ENCODE measurements at regions not wholly inside any gene's neighbourhood (a gene's known extent, or its start where the extent isn't known, plus 50 kb on each side); places are given as distances from the start of the nearest gene placed in this dataset.

DNA sequence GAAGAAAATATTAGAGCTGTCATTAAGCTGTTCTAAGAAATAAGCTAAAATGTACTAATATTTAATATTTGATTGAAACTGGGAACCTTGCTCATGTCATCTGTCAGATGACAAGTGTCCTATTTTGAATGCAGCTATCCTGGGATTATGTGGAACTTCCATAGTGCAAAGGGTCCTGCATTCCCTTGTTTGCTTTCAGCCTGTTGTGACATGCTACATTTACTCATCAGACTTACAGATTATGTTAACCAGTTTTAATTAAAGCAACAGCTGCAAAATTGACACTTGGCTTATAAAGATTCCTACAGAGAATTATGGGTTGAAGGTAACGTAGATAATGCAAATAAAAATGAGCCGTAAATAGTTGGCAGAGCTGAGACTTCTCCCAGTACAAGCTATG lies 458.4 kb upstream of the RGS6 start:
- Histone ChIP-seq H3K27me3 (ENCODE audit: insufficient read depth, low read length) (no peaks in the 10 kb centered on the region), H3K4me3 (ENCODE audit: low read depth, low read length) (no peak overlapping the region), H3K4me1 (ENCODE audit: control insufficient read depth, insufficient read depth, low read length, unreplicated experiment) (peaks cover 52% of the 10 kb centered on the region), H2AFZ (ENCODE audit: low read length, unreplicated experiment) (no peak overlapping the region), H3K27ac (ENCODE audit: low read depth, low read length) (no peak overlapping the region), H3K79me2 (ENCODE audit: control insufficient read depth, insufficient read depth, low read length, unreplicated experiment) (peaks cover 70% of the 10 kb centered on the region), H3K36me3 (ENCODE audit: insufficient read depth, low read length) (no peaks in the 10 kb centered on the region)

DNA sequence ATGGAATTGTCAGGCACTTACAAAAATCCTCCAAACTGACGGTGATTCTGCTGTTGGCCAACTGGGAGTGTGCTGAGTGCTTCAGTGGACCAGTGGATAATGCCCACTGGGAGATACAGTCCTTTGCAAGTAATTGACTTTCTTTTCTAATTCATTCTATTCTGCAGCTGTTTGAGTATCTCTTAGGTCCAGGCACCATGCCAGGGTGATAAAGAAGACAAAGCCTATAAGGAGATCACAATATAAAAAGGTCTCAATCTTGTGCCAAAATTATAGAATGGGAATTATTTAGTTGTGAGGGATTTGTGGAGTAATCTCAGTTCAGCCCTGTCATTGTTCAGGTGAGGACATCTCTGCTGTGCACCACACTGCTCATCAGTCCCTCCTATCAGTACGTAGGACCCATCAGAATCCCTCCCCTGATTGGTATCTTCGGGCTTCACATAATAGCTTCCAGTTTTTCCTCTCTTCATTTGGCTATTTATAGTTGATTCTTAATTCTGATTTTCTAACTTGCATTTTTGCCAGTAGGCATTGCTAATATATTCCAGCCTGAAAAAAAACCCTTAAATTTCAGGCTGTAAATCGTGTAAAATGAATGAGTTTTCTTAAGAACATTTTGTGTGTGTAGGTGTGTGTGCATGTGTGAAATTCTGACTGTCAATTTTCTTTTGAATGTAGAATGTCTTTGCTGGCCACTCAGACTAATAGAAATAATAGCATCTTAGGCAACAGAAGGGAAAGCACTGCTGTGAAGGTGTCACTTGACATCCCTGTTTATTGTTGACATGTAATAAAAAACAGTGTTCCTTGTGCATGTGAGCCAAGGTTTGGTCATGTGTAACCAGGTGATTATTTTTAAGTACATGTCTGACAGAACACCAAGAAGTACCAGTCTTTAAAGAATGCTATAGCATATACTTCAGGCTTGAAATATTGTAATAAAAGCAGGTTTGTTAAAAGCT lies 457.6 kb upstream of the RGS6 start:
- H2AFZ ChIP-seq (ENCODE audit: low read length, unreplicated experiment): no peak overlapping the region
- H3K79me2 ChIP-seq (ENCODE audit: control insufficient read depth, insufficient read depth, low read length, unreplicated experiment): peaks cover 70% of the 10 kb centered on the region
- H3K4me1 ChIP-seq (ENCODE audit: control insufficient read depth, insufficient read depth, low read length, unreplicated experiment): peaks cover 55% of the 10 kb centered on the region
- no peak overlapping the region for H3K4me3 ChIP-seq (ENCODE audit: low read depth, low read length)
- no peaks in the 10 kb centered on the region for H3K36me3 ChIP-seq (ENCODE audit: insufficient read depth, low read length)
- no peak overlapping the region for H3K27ac ChIP-seq (ENCODE audit: low read depth, low read length)
- no peaks in the 10 kb centered on the region for H3K27me3 ChIP-seq (ENCODE audit: insufficient read depth, low read length)

DNA sequence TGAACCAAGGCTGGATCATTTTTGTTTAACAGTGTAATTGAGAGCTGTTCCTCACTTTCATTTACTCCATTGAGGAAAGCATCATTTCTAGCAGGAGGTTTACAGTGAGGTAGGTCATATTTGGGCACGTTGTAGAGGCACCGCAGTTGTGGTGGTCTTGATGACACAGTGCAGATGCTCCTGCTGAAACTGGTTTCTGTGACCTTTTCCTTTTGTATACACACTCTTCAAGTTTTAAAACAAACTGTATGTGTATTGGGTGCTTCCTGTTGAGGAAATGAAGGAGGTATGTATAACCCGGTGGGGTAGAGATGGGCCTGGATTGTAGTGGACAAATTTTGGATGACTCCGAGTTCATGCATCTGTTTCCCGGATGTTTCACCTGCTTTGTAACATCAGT lies 456.3 kb upstream of the RGS6 start:
- H3K4me1 ChIP-seq (ENCODE audit: control insufficient read depth, insufficient read depth, low read length, unreplicated experiment): peaks cover 55% of the 10 kb centered on the region
- no peaks in the 10 kb centered on the region for H3K36me3 ChIP-seq (ENCODE audit: insufficient read depth, low read length)
- no peaks in the 10 kb centered on the region for H3K27me3 ChIP-seq (ENCODE audit: insufficient read depth, low read length)
- H3K4me3 ChIP-seq (ENCODE audit: low read depth, low read length): no peak overlapping the region
- H3K27ac ChIP-seq (ENCODE audit: low read depth, low read length): no peak overlapping the region
- no peak overlapping the region for H2AFZ ChIP-seq (ENCODE audit: low read length, unreplicated experiment)
- peaks cover 59% of the 10 kb centered on the region for H3K79me2 ChIP-seq (ENCODE audit: control insufficient read depth, insufficient read depth, low read length, unreplicated experiment)

DNA sequence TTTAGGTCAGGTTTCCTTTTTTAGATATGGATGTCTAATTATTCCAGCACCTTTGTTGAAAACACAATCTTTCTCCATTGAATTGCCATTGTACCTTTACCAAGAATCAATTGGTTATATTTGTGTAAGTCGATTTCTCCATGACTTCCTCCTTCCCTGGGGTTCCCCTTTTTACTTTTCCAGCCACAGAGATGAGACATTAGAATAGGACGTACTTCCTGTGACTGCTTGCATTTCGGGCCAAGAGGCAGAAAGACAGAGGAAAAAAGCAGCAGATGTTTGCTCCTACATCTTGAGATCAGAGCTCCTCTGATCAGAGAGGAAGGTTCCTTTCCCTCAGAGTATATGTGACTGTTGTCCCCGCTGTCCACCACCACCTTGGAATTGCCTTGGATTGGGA lies 453.7 kb upstream of the RGS6 start:
- Histone ChIP-seq H3K4me3 (ENCODE audit: low read depth, low read length) (no peak overlapping the region), H3K79me2 (ENCODE audit: control insufficient read depth, insufficient read depth, low read length, unreplicated experiment) (peaks cover 52% of the 10 kb centered on the region), H2AFZ (ENCODE audit: low read length, unreplicated experiment) (peak overlapping the region; percentile 14), H3K27ac (ENCODE audit: low read depth, low read length) (peak overlapping the region; percentile 77), H3K36me3 (ENCODE audit: insufficient read depth, low read length) (no peaks in the 10 kb centered on the region), H3K4me1 (ENCODE audit: control insufficient read depth, insufficient read depth, low read length, unreplicated experiment) (peaks cover 49% of the 10 kb centered on the region), H3K27me3 (ENCODE audit: insufficient read depth, low read length) (no peaks in the 10 kb centered on the region)

DNA sequence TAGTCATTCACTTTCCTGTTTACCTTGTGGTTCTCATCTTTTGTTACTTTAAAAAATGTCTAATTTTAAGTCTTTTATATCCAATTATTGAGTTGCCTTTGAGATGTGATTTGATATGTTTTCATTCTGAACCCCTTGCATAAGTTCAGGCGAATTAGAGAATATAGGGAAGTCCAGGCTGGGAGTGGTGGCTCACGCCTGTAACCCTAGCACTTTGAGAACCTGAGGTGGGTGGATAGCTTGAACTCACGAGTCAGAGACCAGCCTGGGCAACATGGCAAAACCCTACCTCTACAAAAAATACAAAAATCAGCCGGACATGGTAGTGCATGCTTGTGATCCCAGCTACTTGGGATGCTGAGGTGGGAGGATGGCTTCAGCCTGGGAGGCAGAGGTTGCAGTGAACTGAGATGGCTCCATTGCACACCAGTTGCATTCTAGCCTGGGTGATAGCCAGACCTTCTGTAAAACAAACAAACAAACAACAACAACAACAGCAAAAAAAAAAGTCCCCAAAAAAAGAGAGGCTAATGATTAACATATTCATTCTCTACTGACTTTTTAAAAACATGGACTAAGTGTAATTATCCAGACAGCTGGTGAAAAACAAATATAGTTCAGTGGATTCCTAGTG lies 451.1 kb upstream of the RGS6 start:
- Histone ChIP-seq H3K4me1 (ENCODE audit: control insufficient read depth, insufficient read depth, low read length, unreplicated experiment) (peaks cover 31% of the 10 kb centered on the region), H2AFZ (ENCODE audit: low read length, unreplicated experiment) (no peak overlapping the region), H3K79me2 (ENCODE audit: control insufficient read depth, insufficient read depth, low read length, unreplicated experiment) (peaks cover 32% of the 10 kb centered on the region), H3K4me3 (ENCODE audit: low read depth, low read length) (no peak overlapping the region), H3K36me3 (ENCODE audit: insufficient read depth, low read length) (no peaks in the 10 kb centered on the region), H3K27me3 (ENCODE audit: insufficient read depth, low read length) (no peaks in the 10 kb centered on the region), H3K27ac (ENCODE audit: low read depth, low read length) (no peak overlapping the region)

DNA sequence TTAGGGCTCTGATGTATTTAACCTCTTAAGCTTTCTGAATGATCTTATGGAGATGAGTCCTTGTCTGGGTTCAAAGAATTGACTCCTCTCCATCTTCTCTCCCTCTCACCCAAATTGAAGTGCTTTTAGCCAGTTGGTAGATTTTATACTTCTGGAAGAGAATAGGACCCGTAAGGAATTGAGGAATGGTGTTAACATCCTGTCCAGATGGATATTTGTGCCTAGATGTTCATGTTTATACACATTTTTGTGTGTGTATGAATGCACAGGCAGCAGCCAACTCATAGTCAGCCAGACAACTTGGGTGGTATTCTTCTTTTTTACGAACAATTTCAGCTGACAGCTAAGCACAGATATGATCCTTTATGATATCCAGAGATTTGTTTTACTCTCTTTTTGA lies 449.6 kb upstream of the RGS6 start:
- H2AFZ ChIP-seq (ENCODE audit: low read length, unreplicated experiment): no peak overlapping the region
- peaks cover 41% of the 10 kb centered on the region for H3K4me1 ChIP-seq (ENCODE audit: control insufficient read depth, insufficient read depth, low read length, unreplicated experiment)
- peaks cover 37% of the 10 kb centered on the region for H3K79me2 ChIP-seq (ENCODE audit: control insufficient read depth, insufficient read depth, low read length, unreplicated experiment)
- H3K36me3 ChIP-seq (ENCODE audit: insufficient read depth, low read length): no peaks in the 10 kb centered on the region
- no peak overlapping the region for H3K4me3 ChIP-seq (ENCODE audit: low read depth, low read length)
- peak overlapping the region; percentile 23; the same call in 1 of the 2 replicates for H3K27ac ChIP-seq (ENCODE audit: low read depth, low read length)
- no peaks in the 10 kb centered on the region for H3K27me3 ChIP-seq (ENCODE audit: insufficient read depth, low read length)

DNA sequence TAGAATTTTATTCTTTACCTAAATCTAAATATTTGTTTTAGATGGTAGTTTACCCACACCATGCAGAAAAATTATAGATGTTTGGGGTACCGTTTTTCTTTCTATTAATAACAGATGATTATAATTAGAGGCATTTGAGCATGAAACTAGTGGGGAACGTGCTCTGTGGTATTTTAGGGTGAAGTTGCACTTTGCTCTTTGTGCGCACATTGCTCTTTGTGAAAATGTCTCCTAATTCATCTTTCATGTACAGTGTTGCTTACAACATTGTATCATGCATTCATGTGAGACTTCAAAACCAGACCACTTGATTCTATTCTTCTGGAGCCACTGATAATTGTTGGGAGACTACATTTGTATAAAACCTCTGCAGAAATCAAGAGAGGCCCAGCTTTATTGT lies 449.1 kb upstream of the RGS6 start:
- H3K27me3 ChIP-seq (ENCODE audit: insufficient read depth, low read length): no peaks in the 10 kb centered on the region
- H2AFZ ChIP-seq (ENCODE audit: low read length, unreplicated experiment): no peak overlapping the region
- H3K79me2 ChIP-seq (ENCODE audit: control insufficient read depth, insufficient read depth, low read length, unreplicated experiment): peaks cover 37% of the 10 kb centered on the region
- H3K36me3 ChIP-seq (ENCODE audit: insufficient read depth, low read length): no peaks in the 10 kb centered on the region
- no peak overlapping the region for H3K4me3 ChIP-seq (ENCODE audit: low read depth, low read length)
- H3K27ac ChIP-seq (ENCODE audit: low read depth, low read length): no peak overlapping the region
- peaks cover 40% of the 10 kb centered on the region for H3K4me1 ChIP-seq (ENCODE audit: control insufficient read depth, insufficient read depth, low read length, unreplicated experiment)

DNA sequence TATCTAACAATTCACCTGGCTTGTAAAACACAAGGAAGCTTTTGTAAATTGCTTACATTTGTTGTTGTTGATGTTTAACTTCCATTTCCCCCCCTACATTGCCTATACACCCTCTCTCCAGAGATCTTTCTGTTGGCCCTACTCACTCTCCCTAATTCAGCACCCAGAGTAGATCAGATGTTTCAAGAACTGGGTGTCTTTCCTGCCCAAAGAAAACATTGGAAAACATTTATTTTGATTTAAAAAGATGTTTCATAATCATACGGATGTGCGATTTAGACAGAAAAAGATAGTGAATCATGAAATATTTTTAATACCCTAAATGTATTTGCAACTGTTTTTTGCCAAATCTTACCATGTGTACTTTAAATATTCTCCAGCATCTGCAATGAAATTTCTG lies 446.4 kb upstream of the RGS6 start:
- H3K4me3 ChIP-seq (ENCODE audit: low read depth, low read length): peak overlapping the region; percentile 38; the same call in 1 of the 2 replicates
- no peaks in the 10 kb centered on the region for H3K27me3 ChIP-seq (ENCODE audit: insufficient read depth, low read length)
- H3K27ac ChIP-seq (ENCODE audit: low read depth, low read length): peak overlapping the region; percentile 73
- H2AFZ ChIP-seq (ENCODE audit: low read length, unreplicated experiment): no peak overlapping the region
- H3K36me3 ChIP-seq (ENCODE audit: insufficient read depth, low read length): no peaks in the 10 kb centered on the region
- H3K4me1 ChIP-seq (ENCODE audit: control insufficient read depth, insufficient read depth, low read length, unreplicated experiment): peaks cover 54% of the 10 kb centered on the region
- H3K79me2 ChIP-seq (ENCODE audit: control insufficient read depth, insufficient read depth, low read length, unreplicated experiment): peaks cover 38% of the 10 kb centered on the region

DNA sequence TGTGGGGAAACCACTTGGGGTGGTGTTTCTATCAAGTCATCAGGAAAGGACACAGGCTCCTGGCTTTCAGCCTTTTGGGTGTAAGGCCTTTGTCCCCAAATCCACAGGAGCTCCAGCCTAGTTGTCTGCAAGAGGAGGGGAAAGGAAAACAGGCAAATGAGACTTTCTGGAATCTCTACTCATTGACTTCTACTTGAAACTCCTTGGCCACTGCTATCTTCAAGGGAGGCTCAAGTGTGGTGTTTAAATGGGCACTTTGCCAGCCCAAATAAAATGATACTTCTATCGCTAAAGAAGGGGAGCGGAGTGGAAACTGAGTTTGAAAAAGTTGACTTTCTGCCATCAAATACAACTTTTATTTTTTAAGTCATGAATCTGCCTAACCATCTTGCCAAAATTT lies 445.9 kb upstream of the RGS6 start:
- Histone ChIP-seq H3K27ac (ENCODE audit: low read depth, low read length) (peak overlapping the region; percentile 73), H3K79me2 (ENCODE audit: control insufficient read depth, insufficient read depth, low read length, unreplicated experiment) (peaks cover 37% of the 10 kb centered on the region), H3K27me3 (ENCODE audit: insufficient read depth, low read length) (no peaks in the 10 kb centered on the region), H3K4me1 (ENCODE audit: control insufficient read depth, insufficient read depth, low read length, unreplicated experiment) (peaks cover 58% of the 10 kb centered on the region), H2AFZ (ENCODE audit: low read length, unreplicated experiment) (no peak overlapping the region), H3K4me3 (ENCODE audit: low read depth, low read length) (peak overlapping the region; percentile 38; the same call in 1 of the 2 replicates), H3K36me3 (ENCODE audit: insufficient read depth, low read length) (no peaks in the 10 kb centered on the region)

DNA sequence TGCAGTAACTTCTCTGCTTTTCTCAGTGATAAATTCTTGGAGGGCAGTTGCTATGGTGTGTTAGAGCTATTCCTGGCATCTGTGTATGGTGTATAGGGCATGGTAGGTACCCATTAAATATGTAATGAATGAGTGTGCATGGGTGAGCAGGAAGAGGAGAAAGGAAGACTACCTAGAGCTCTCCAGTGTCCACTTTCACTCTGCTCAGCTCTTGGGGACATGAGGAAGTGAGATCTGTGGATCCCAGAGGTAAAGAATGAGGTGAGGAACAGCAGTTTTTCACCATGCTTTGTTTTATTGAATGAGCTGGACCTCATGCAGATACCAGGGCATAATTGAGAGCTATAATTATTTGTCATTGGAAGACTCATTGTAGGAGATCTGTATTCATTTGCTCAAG lies 444.8 kb upstream of the RGS6 start:
- peaks cover 54% of the 10 kb centered on the region for H3K4me1 ChIP-seq (ENCODE audit: control insufficient read depth, insufficient read depth, low read length, unreplicated experiment)
- no peaks in the 10 kb centered on the region for H3K27me3 ChIP-seq (ENCODE audit: insufficient read depth, low read length)
- H2AFZ ChIP-seq (ENCODE audit: low read length, unreplicated experiment): no peak overlapping the region
- H3K4me3 ChIP-seq (ENCODE audit: low read depth, low read length): peak overlapping the region; percentile 41; the same call in 1 of the 2 replicates
- H3K36me3 ChIP-seq (ENCODE audit: insufficient read depth, low read length): no peaks in the 10 kb centered on the region
- peaks cover 39% of the 10 kb centered on the region for H3K79me2 ChIP-seq (ENCODE audit: control insufficient read depth, insufficient read depth, low read length, unreplicated experiment)
- peak overlapping the region; percentile 35 for H3K27ac ChIP-seq (ENCODE audit: low read depth, low read length)

Data from ACC112 (cell line).